ENCODE measurements at regions not wholly inside any gene's neighbourhood (a gene's known extent, or its start where the extent isn't known, plus 50 kb on each side); places are given as distances from the start of the nearest gene placed in this dataset.

DNA sequence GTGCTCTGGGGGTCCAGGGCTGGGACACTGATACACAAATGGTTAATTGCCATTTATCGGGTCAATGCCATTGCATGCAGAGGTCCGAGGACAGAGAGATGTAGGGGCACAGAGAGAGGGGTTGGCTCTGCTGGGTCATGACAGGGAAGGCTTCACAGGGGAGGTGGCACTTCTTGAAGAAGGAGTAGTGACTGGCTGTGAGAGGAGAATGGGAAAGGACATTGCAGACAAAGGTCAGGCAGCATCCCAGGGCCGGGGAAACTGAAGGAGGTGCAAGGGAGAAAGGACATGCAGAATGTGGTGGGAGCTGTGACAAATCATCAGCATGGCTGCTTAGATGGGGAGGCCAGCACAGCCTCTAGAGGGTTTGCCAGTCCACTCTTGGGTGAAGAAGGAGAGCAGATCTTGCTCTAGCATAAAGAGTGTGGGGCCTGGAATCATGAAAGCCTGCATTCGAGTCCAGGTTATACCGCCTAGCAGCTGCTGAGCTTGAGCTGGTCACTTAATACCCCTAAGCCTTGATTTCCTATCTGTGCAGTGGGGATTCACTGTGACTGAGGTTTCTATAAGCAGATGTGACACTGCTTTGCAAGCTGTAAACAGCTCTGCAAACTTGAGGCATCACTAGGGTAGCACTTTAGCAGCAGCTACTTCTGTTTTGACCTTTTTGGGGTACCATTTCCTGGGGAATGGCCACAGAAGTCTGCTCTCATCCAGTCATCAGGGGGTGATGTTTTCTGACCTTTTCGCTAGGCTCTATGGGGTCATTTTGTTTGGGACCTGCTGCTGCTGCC is 59.2 kb upstream of the EPS8L3 start:
- peak in 1 of 2 donors; percentile 53 for ATAC-seq (replicated peaks in 1 of 2)
- peaks cover 56% of the 10 kb centered on the region for H3K4me1 Mint-ChIP-seq (ENCODE audit: low read depth)
- H3K27ac Mint-ChIP-seq = peak overlapping the region; percentile 45
- H3K36me3 Mint-ChIP-seq (ENCODE audit: insufficient read depth in 2 of 2) = no peaks in the 10 kb centered on the region
- no peak for DNase-seq
- H3K9me3 Mint-ChIP-seq = no peaks in the 10 kb centered on the region
- peak overlapping the region; percentile 29 to 58 for H3K4me3 Mint-ChIP-seq
- H3K27me3 Mint-ChIP-seq (ENCODE audit: low read depth) = no peaks in the 10 kb centered on the region

DNA sequence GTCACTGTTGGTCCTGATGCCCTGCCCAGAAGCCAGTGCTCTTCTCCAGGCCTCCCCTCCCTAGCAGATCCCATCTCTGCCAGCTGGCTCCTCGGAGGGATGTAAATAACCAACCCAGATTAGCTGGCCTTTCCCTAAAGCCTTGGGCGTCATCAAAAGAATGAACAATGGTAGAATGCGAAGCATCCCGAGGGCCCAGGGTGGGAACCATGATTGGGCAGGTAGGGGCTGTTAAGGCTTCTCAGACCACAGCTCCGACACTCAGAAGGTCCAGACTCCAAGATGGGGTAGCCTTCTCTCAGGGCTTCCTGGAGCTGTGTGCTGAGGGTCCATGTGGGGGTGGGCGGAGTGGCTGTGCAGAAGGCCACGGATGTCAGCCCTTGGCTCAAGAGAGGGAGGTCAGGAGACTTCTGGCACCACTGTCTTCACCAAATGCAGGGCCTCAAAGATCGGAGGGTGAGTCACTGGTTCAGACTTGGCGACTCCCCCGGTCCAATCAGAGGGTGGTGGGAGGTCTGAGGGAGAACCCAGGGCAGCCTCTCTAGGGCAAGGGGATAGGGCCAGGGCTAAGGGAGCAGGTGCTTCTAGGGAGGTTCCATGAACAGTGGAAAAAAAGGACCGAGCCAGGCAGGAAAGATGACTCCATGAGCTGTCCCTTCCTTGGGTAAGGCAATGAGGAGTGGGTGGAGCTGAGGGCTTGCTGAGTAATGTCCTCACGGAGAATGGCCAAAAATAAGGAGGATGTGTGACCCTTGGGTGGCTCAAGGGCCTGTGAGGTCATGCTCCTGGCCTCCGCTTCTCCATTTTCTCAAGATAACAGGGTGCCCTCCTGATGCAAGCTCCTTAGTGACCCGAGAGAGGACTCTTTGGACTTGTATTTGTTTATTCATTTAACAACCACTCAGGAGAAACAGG is 58.4 kb upstream of the EPS8L3 start:
- H3K36me3 Mint-ChIP-seq (ENCODE audit: insufficient read depth in 2 of 2) = no peaks in the 10 kb centered on the region
- peak overlapping the region; percentile 60 for H3K27ac Mint-ChIP-seq
- H3K4me3 Mint-ChIP-seq = peak overlapping the region; percentile 46 to 58
- peaks cover 56% of the 10 kb centered on the region for H3K4me1 Mint-ChIP-seq (ENCODE audit: low read depth)
- peak in 1 of 2 donors; percentile 38 for ATAC-seq (replicated peaks in 1 of 2)
- no peak for DNase-seq
- no peaks in the 10 kb centered on the region for H3K27me3 Mint-ChIP-seq (ENCODE audit: low read depth)
- no peaks in the 10 kb centered on the region for H3K9me3 Mint-ChIP-seq

DNA sequence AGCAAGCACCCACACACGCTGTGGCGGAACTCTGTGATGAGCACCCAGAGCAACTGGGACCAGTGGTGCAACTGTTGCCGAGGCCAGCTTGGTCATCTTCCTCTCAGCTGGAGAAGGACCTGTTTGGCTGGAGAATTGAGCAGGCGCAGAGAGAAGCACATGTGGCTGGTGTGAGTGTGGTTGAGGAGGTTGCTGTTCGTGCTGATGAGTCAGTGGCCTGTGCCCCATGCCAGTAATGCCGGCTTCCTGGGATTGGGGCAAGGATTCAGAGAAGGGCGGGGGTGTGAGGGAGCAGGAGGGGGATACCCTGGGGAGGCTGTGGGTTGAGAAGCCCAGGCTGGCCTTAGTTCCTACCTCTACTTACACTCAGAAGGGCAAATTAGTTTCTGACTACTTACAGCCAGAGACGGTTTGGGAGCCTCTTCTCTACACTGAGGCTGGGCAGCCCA is 57.5 kb upstream of the EPS8L3 start:
- peaks cover 56% of the 10 kb centered on the region for H3K4me1 Mint-ChIP-seq (ENCODE audit: low read depth)
- no peaks in the 10 kb centered on the region for H3K27me3 Mint-ChIP-seq (ENCODE audit: low read depth)
- peak; percentile 43 to 52 for DNase-seq
- peak; percentile 55 to 63 for ATAC-seq (replicated peaks in 1 of 2)
- peak overlapping the region; percentile 60 for H3K27ac Mint-ChIP-seq
- H3K4me3 Mint-ChIP-seq = peak overlapping the region in 1 of 2 donors; percentile 58
- H3K36me3 Mint-ChIP-seq (ENCODE audit: insufficient read depth in 2 of 2) = no peaks in the 10 kb centered on the region
- no peaks in the 10 kb centered on the region for H3K9me3 Mint-ChIP-seq

DNA sequence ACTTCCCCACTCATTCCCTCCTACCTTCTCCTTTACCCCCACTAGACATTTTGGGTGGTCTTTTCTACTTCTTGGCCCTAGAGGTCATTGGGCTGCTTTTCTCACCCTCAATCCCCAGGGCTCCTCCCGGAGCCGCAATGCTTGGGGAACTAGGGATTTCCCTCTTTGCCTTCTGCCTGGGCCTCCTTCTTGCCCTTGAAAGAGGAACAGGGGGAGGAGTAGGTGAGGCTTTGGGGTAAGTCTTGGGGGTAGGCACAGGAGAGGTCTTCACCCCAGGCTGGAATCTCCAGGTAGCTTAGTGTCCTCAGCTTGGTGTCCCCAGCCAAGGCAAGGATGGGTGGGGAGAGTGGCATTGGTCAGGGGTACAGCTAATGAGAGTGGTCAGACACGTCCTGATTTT is 56.2 kb upstream of the EPS8L3 start:
- DNase-seq (no peak), ATAC-seq (replicated peaks in 1 of 2) (no peak)
- H3K4me1 Mint-ChIP-seq (ENCODE audit: low read depth) = peaks cover 46% of the 10 kb centered on the region
- no peak overlapping the region for H3K27ac Mint-ChIP-seq
- no peaks in the 10 kb centered on the region for H3K27me3 Mint-ChIP-seq (ENCODE audit: low read depth)
- H3K4me3 Mint-ChIP-seq = no peak overlapping the region
- H3K9me3 Mint-ChIP-seq = peaks cover 0 to 3% of the 10 kb centered on the region in 2 donors
- peaks cover 0 to 2% of the 10 kb centered on the region in 2 donors for H3K36me3 Mint-ChIP-seq (ENCODE audit: insufficient read depth in 2 of 2)

DNA sequence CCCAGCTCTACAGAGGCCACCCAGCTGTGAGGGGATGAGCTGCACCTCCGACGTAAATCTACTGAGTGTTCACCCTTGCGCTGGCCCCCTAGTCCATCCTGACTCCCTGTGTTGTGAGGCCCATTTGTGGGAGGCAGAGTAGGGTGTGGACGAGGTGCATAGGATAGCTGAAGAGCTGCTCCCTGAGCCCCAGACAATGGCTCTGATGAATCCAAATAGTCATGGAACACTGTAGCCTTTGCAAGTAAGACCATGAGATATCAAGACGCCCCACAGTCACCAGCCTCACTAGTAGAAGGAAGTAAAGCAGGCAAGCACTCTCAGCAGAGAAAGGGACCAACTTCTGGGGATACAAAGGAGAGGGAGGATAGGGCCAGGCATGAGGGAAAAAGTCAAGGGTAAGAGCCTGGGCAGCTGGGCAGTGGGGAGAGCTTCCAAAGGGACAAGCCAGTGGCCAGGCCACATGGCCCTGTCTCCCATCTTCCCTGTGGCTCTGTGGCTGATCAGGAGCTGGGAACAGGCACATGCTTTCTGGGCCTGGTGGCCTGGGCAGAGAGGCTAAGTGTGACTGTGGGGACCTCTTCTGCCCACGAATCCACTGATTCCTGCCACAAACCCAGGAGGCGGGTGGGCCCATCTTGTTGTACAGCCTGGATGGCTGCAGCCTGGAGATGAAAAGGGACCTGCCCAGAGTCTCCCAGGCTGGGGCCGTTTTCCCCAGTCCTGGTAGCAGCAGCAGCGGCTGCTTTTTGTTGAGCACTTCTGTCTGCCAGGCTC is 55.5 kb upstream of the EPS8L3 start:
- Mint-ChIP-seq H3K27ac (no peak overlapping the region), H3K27me3 (ENCODE audit: low read depth) (no peaks in the 10 kb centered on the region), H3K36me3 (ENCODE audit: insufficient read depth in 2 of 2) (peaks cover 0 to 2% of the 10 kb centered on the region in 2 donors), H3K9me3 (peaks cover 0 to 3% of the 10 kb centered on the region in 2 donors), H3K4me1 (ENCODE audit: low read depth) (peaks cover 39% of the 10 kb centered on the region), H3K4me3 (no peak overlapping the region)
- ATAC-seq (replicated peaks in 1 of 2) (no peak), DNase-seq (no peak)

DNA sequence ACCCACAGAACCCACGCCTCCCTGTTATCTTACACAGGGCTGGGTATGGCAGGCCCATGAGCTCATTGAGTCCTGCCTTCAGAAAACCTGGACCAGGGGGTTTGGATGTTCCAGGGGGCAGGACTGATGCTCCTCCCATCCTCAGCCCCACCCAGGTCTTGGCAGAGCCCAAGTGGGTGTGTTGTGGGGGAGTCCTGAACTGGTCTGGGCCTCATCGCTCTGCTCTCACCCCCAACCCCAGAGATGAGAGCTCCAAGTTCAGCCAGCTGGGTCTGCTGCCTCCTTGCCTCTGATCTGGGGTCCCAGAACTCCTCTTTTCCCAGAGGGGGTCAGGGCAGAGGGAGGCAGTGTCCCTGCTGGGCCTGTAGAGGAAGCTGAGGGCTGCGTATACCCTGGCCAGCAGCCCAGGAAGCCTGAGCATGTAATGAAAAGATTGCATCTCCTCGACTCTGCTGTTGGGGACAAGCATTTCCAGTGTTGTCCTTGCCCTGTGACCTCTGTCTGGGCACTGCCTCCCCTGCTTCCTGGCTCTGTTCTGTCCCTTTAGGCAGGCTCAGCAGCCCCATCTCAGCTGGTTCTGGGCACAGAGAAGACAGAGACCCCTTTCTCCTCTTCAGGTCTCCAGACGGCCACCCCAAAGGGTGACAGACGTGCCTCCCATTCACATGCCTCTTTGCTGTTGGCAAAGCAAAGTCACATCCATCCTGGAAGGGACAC is 54.7 kb upstream of the EPS8L3 start:
- ATAC-seq (replicated peaks in 1 of 2) (no peak), DNase-seq (no peak)
- H3K4me1 Mint-ChIP-seq (ENCODE audit: low read depth) = peaks cover 34% of the 10 kb centered on the region
- H3K9me3 Mint-ChIP-seq = peaks cover 0 to 3% of the 10 kb centered on the region in 2 donors
- no peaks in the 10 kb centered on the region for H3K27me3 Mint-ChIP-seq (ENCODE audit: low read depth)
- H3K36me3 Mint-ChIP-seq (ENCODE audit: insufficient read depth in 2 of 2) = peaks cover 0 to 2% of the 10 kb centered on the region in 2 donors
- H3K27ac Mint-ChIP-seq = no peak overlapping the region
- H3K4me3 Mint-ChIP-seq = no peak overlapping the region

DNA sequence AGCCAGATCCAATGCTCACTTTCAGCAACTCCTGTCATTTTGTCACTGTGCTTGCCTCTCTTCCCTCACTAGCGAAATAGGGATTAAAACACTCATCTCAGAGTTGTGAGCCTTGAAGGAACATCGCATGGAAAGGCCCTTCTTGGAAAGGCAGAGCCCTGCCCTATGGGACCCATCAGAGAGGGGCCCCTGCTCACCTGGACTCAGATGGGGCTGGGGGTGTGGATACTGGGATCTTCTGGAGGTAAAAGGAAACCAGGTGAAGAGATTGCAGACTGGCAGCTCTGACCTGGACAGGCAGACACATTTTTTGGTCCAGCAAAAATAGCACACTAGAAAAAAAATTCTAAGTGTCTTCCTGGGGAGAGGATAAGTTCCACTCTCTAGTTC is 54.2 kb upstream of the EPS8L3 start:
- Mint-ChIP-seq H3K4me1 (ENCODE audit: low read depth) (peaks cover 28% of the 10 kb centered on the region), H3K36me3 (ENCODE audit: insufficient read depth in 2 of 2) (peaks cover 0 to 2% of the 10 kb centered on the region in 2 donors), H3K9me3 (peaks cover 0 to 3% of the 10 kb centered on the region in 2 donors), H3K4me3 (no peak overlapping the region), H3K27me3 (ENCODE audit: low read depth) (no peaks in the 10 kb centered on the region), H3K27ac (no peak overlapping the region)
- DNase-seq (no peak), ATAC-seq (replicated peaks in 1 of 2) (no peak)

DNA sequence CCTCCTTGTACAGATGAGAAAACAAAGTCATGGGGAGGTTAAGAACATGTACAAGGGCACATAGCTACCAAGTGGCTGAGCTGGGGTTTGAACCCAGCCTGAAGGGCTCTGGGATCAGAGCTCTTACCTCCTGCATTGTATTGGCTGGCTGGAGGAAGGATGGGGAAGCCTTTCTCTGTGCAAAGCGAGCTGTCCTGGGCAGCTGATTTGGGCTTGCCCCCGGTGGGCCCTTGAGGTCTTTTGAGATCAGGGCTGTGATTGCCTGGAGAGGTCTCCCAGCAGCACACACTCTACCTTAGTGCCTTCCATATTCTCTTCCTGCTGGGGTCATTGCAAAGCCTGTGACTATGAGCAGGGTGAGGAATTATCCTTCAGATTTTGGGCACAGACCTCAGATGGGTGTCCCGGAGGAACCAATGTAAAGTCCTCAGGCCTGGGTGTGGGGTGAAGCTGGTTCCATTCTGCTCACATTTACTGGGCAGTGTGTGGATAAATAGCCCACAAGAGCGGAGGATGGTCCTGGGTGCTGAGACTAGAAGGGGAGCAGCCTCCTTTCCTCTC is 53.3 kb upstream of the EPS8L3 start:
- peaks cover 20% of the 10 kb centered on the region for H3K4me1 Mint-ChIP-seq (ENCODE audit: low read depth)
- peaks cover 0 to 3% of the 10 kb centered on the region in 2 donors for H3K9me3 Mint-ChIP-seq
- ATAC-seq (replicated peaks in 1 of 2) (no peak), DNase-seq (no peak)
- no peak overlapping the region for H3K27ac Mint-ChIP-seq
- no peak overlapping the region for H3K4me3 Mint-ChIP-seq
- H3K36me3 Mint-ChIP-seq (ENCODE audit: insufficient read depth in 2 of 2) = peaks cover 0 to 2% of the 10 kb centered on the region in 2 donors
- H3K27me3 Mint-ChIP-seq (ENCODE audit: low read depth) = no peaks in the 10 kb centered on the region

DNA sequence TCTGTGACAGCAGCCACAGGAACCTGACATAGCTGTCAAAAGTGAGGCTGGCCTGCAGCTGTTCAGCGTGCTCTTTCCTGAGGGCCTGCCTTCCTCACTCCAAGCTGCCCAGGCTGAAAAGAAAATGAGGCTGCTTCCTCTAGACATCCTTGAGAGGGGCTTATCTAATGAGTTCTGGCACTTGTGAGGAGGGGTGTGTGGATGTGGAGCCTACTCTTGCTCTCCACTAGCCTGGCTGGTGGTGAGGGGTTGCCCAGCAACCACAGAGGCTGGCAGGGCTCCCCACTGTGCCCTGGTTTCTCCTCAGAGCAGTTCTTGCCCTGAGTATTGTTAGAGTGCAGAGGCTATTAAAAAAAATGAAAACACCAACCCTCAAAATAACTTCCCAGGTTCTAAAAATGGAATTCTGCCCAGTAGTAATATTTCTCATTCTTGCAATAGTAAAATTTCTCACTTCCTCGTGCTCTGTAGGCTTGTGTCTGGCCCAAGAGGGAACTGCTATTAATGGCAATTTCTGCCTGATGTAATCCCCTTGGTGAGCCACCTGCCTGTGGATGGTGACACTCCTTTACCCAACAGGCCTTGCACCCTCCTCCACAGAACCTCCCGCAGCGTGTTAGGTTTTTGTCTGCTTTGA is 52.6 kb upstream of the EPS8L3 start:
- Mint-ChIP-seq H3K9me3 (peaks cover 0 to 3% of the 10 kb centered on the region in 2 donors), H3K4me1 (ENCODE audit: low read depth) (peaks cover 13% of the 10 kb centered on the region), H3K36me3 (ENCODE audit: insufficient read depth in 2 of 2) (peaks cover 0 to 2% of the 10 kb centered on the region in 2 donors), H3K27me3 (ENCODE audit: low read depth) (no peaks in the 10 kb centered on the region), H3K27ac (no peak overlapping the region), H3K4me3 (no peak overlapping the region)
- DNase-seq (no peak), ATAC-seq (replicated peaks in 1 of 2) (no peak)

DNA sequence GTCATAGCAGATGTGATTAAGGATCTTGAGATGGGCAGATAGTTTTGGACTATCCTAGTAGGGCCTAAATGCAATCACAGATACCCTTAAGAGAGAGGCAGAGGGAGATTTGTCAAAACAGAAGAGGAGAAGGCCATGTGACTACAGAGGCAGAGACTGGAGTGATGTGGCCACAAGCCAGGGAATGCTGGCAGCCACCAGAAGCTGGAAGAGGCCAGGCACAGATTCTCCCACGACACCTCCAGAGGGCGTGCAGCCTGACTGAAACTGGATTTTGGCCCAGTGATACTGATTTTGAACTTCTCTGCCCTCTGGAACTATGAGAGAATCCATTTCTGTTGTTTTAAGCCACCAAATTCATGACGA is 52.1 kb upstream of the EPS8L3 start:
- H3K4me1 Mint-ChIP-seq (ENCODE audit: low read depth) = peaks cover 8% of the 10 kb centered on the region
- H3K27ac Mint-ChIP-seq = no peak overlapping the region
- ATAC-seq (replicated peaks in 1 of 2) (no peak), DNase-seq (no peak)
- H3K27me3 Mint-ChIP-seq (ENCODE audit: low read depth) = no peaks in the 10 kb centered on the region
- no peak overlapping the region for H3K4me3 Mint-ChIP-seq
- H3K9me3 Mint-ChIP-seq = peaks cover 0 to 3% of the 10 kb centered on the region in 2 donors
- H3K36me3 Mint-ChIP-seq (ENCODE audit: insufficient read depth in 2 of 2) = peaks cover 0 to 2% of the 10 kb centered on the region in 2 donors

DNA sequence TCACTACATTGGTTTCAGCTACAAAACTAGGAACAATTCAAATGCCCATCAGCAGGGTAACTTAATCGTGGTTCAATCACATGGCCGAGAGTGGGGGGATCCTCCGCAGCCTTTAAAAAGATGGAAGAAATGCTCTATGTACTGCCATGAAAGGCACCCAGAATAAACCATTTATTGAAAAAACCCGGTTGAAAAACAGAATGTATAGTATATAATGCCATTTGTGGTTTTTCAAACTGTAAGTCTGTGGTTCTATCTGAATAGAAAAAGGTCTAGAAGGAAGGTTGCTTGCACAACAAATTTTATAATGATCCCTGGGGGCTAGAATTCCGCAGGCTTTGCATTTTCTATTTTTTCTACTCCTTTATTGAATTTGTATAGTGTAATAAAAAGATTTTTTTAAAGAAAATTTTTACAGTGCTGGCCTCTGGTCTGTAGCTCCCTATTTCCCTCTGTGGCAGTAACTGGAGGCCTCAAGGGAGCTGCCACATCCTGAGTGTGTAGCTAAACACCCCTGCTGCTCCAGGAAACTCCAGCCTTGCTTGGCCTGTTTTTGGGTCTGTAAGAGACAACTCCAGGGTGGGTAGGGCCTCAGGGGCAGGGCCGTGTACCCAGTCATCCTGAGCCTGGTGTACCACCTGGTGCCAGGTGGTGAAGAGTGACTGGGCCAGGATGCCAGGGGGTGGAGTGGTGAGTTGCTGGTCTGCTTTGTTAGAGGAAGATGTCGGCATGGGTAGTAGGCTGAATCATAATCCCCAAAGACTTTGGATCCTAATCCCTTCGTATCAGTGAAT is 51.5 kb upstream of the EPS8L3 start:
- peaks cover 0 to 3% of the 10 kb centered on the region in 2 donors for H3K9me3 Mint-ChIP-seq
- H3K27ac Mint-ChIP-seq = no peak overlapping the region
- no peak overlapping the region for H3K4me3 Mint-ChIP-seq
- peaks cover 0 to 2% of the 10 kb centered on the region in 2 donors for H3K36me3 Mint-ChIP-seq (ENCODE audit: insufficient read depth in 2 of 2)
- DNase-seq (no peak), ATAC-seq (replicated peaks in 1 of 2) (no peak)
- H3K27me3 Mint-ChIP-seq (ENCODE audit: low read depth) = no peaks in the 10 kb centered on the region
- peaks cover 6% of the 10 kb centered on the region for H3K4me1 Mint-ChIP-seq (ENCODE audit: low read depth)

Data from activated T-cell treated with anti-CD3 and anti-CD28 coated beads, Interleukin-2, amount 50 U/mL, for 72 hours (primary cell).